ENCODE measurements at regions not wholly inside any gene's neighbourhood (a gene's known extent, or its start where the extent isn't known, plus 50 kb on each side); places are given as distances from the start of the nearest gene placed in this dataset.
"Not testable (repeated sequence)": the region's sequence is repeated elsewhere in the genome, so short reads cannot be mapped to it uniquely, and the experiment has no call there.

DNA sequence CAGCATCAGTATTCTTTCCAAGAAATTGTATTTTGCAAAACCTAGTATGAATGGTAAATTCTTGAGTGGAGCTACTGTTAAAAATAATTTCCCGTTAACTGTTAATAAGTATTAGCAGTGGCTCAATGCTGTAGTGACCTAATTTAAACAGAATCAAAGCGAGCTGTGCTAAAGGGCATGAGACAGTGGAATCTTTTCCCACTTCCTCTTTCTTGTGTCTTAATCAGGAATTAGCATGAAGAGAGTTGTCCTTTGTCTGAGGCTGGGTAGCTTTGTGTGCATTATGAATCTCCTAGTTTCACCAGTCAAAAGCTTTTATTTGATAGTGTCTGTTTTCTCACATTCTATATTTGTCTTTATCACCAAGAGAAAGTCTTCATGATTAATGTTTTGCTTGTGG, 298.8 kb upstream of the GCFC2 start:
- H3K4me1 ChIP-seq: no peaks in the 10 kb centered on the region
- H3K36me3 ChIP-seq: no peaks in the 10 kb centered on the region
- no peak for DNase-seq
- no peak overlapping the region for H3K27ac ChIP-seq
- in situ Hi-C loops (cut with MboI; ENCODE audit: low sequenced_read_pairs in 4 of 4) (no loop called here), intact Hi-C loops (cut with DNase I; ENCODE audit: low total_unique reads) (no loop called here)
- ATAC-seq: no peak
- no peak overlapping the region for H3K4me3 ChIP-seq
- no peaks in the 10 kb centered on the region for H3K9me3 ChIP-seq
- no peak for TF ChIP-seq POLR2A (IDR thresholded peaks at IDR 0.05)
- TF ChIP-seq, protein P1, sequence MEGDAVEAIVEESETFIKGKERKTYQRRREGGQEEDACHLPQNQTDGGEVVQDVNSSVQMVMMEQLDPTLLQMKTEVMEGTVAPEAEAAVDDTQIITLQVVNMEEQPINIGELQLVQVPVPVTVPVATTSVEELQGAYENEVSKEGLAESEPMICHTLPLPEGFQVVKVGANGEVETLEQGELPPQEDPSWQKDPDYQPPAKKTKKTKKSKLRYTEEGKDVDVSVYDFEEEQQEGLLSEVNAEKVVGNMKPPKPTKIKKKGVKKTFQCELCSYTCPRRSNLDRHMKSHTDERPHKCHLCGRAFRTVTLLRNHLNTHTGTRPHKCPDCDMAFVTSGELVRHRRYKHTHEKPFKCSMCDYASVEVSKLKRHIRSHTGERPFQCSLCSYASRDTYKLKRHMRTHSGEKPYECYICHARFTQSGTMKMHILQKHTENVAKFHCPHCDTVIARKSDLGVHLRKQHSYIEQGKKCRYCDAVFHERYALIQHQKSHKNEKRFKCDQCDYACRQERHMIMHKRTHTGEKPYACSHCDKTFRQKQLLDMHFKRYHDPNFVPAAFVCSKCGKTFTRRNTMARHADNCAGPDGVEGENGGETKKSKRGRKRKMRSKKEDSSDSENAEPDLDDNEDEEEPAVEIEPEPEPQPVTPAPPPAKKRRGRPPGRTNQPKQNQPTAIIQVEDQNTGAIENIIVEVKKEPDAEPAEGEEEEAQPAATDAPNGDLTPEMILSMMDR (IDR thresholded peaks at IDR 0.05 in 4 of 5, conservative IDR thresholded peaks at IDR 0.05 in 1 of 5): no peak
- H3K27me3 ChIP-seq: no peaks in the 10 kb centered on the region

DNA sequence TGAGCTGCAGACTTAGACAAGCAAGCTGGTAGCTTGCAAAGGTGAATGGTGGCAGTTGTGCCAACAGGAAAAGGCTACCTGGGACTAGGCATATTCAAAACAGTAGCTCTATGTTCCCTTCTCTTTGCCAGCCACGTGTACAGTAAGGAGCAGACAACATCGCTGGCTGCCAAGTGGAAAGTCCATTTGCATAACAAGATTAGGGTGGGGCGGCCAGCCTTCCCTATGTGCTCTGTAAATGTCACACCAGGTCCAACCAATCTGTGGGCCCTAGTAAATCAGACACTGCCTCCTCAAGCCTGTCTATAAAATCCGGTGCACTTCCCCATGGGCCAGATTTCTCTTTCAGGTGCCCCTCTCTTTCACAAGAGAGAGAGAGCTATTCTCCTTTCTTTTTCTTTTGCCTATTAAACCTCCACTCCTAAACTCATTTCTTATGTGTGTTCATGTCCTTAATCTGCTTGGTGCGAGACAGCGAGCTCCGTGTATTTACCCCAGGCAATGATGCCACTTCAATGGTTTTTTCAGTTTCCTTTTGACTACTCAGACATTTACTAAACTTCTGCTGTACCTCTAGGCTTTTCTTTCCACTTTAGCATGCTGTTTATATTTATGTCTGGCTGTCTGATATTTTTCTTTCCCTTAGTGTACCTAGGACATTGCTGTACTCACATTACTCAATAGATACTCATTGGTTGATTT, 297.4 kb upstream of the GCFC2 start:
- Histone ChIP-seq H3K27ac (no peak overlapping the region), H3K4me1 (no peaks in the 10 kb centered on the region), H3K9me3 (no peaks in the 10 kb centered on the region), H3K36me3 (no peaks in the 10 kb centered on the region), H3K4me3 (no peak overlapping the region), H3K27me3 (no peaks in the 10 kb centered on the region)
- DNase-seq (no peak), ATAC-seq (no peak)
- in situ Hi-C loops (cut with MboI; ENCODE audit: low sequenced_read_pairs in 4 of 4): no loop called here
- TF ChIP-seq, protein P1 (IDR thresholded peaks at IDR 0.05 in 4 of 5, conservative IDR thresholded peaks at IDR 0.05 in 1 of 5): no peak
- no peak for TF ChIP-seq POLR2A (IDR thresholded peaks at IDR 0.05)
- intact Hi-C loops (cut with DNase I; ENCODE audit: low total_unique reads): no loop called here

DNA sequence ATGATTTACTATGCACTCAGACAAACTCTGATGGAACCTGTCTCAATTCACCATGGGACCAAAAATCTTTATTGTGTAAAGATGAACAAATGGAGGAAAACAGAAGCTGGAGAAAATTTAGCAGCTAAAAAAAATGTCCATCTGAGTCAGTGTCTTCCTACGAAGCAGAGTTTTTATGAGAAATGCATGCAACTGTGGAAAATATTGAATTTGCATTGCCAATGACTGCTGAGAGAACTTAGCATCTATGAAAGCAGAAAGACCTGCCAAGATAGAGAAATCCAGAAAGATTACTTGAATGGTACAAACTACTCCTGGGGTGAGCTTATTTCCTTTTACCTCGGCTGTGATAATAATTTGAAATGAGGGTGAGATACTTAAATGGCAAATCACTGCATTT, 289.7 kb upstream of the GCFC2 start:
- DNase-seq (no peak), ATAC-seq (no peak)
- Histone ChIP-seq H3K27ac (no peak overlapping the region), H3K4me3 (no peak overlapping the region), H3K27me3 (no peaks in the 10 kb centered on the region), H3K9me3 (no peaks in the 10 kb centered on the region), H3K36me3 (no peaks in the 10 kb centered on the region), H3K4me1 (no peaks in the 10 kb centered on the region)
- intact Hi-C loops (cut with DNase I; ENCODE audit: low total_unique reads) (no loop called here), in situ Hi-C loops (cut with MboI; ENCODE audit: low sequenced_read_pairs in 4 of 4) (no loop called here)
- TF ChIP-seq POLR2A (IDR thresholded peaks at IDR 0.05): no peak
- TF ChIP-seq, protein P1 (IDR thresholded peaks at IDR 0.05 in 4 of 5, conservative IDR thresholded peaks at IDR 0.05 in 1 of 5): no peak

DNA sequence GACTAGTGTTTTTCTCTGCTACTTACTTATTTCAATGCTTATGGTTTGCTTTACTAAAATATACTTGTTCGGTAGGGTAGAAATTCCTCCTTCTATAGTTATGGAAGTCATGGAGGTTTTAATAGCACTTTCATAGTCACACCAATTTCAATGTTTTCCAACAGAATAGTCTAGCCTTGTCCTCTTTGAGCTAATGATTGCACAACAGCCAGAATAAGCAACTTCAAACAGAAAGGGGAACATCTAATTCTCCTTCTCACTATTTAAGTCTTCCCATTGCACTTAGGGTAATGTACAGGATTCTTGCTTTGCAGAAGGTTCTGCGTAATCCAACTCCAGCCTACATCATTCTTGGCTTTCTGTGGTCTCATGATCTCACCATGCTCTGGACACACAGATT, 287.7 kb upstream of the GCFC2 start:
- DNase-seq: no peak
- ATAC-seq: no peak
- intact Hi-C loops (cut with DNase I; ENCODE audit: low total_unique reads): no loop called here
- Histone ChIP-seq H3K4me1 (no peaks in the 10 kb centered on the region), H3K27me3 (no peaks in the 10 kb centered on the region), H3K4me3 (no peak overlapping the region), H3K27ac (no peak overlapping the region), H3K9me3 (no peaks in the 10 kb centered on the region), H3K36me3 (no peaks in the 10 kb centered on the region)
- in situ Hi-C loops (cut with MboI; ENCODE audit: low sequenced_read_pairs in 4 of 4): no loop called here
- TF ChIP-seq, protein P1 (IDR thresholded peaks at IDR 0.05 in 4 of 5, conservative IDR thresholded peaks at IDR 0.05 in 1 of 5): no peak
- TF ChIP-seq POLR2A (IDR thresholded peaks at IDR 0.05): no peak

DNA sequence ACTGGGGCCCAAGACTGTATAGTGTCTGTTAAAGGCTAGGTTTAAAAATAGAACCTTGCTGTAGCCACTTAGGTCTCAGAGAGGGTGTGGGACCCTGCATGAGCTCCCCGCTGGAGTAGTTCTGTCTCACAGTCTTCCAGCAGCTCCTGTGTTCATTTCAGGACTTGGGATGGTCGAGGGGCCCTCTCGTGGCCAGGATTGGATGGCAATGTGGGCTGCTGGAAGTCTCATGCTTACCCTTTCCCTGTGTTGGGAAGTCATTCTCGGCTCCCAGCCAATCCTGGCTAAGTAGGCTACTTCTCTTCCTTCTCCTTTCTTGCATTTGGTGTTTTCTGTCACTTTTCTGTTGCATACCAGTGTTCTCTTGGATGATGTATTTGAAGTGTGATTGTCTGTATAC, 284.0 kb upstream of the GCFC2 start:
- DNase-seq: no peak
- no peaks in the 10 kb centered on the region for H3K36me3 ChIP-seq
- no peaks in the 10 kb centered on the region for H3K27me3 ChIP-seq
- H3K27ac ChIP-seq: no peak overlapping the region
- no peak for ATAC-seq
- intact Hi-C loops (cut with DNase I; ENCODE audit: low total_unique reads): no loop called here
- in situ Hi-C loops (cut with MboI; ENCODE audit: low sequenced_read_pairs in 4 of 4): no loop called here
- H3K4me3 ChIP-seq: no peak overlapping the region
- TF ChIP-seq, protein P1 (IDR thresholded peaks at IDR 0.05 in 4 of 5, conservative IDR thresholded peaks at IDR 0.05 in 1 of 5): no peak
- TF ChIP-seq POLR2A (IDR thresholded peaks at IDR 0.05): no peak
- H3K4me1 ChIP-seq: no peaks in the 10 kb centered on the region
- H3K9me3 ChIP-seq: no peaks in the 10 kb centered on the region

DNA sequence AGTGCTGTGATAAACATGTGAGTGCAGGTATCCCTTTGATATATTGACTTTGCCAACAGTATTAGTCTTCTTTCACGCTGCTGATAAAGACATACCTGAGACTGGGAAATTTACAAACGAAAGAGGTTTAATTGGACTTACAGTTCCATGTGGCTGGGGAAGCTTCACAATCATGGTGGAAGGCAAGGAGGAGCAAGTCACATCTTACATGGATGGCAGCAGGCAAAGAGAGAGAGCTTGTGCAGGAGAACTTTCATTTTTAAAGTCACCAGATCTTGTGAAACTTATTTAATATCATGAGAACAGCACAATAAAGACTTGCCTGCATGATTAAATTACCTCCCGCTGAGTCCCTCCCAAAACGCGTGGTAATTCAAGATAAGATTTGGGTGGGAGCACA, 277.9 kb upstream of the GCFC2 start:
- H3K4me3 ChIP-seq; in situ Hi-C loops (cut with MboI; ENCODE audit: low sequenced_read_pairs in 4 of 4); H3K27ac ChIP-seq; DNase-seq; H3K4me1 ChIP-seq; ATAC-seq; H3K36me3 ChIP-seq; H3K27me3 ChIP-seq; intact Hi-C loops (cut with DNase I; ENCODE audit: low total_unique reads); H3K9me3 ChIP-seq: not testable (repeated sequence)
